GM10248 (cell line): ENCODE measurements at regions not wholly inside any gene's neighbourhood (a gene's known extent, or its start where the extent isn't known, plus 50 kb on each side); places are given as distances from the start of the nearest gene placed in this dataset.

Experiments used
- CTCF ChIA-PET: fragments of 300-600 bp; sonication (Branson Sonifier 250); formaldehyde crosslinking; extraction: SDS; loops from one replicate; lab custom pipeline; 2021; ENCODE audit warnings: antibody characterized with exemption; lab: Yijun Ruan, JAX
- POLR2A ChIA-PET: fragments of 350-650 bp; sonication (Branson Sonifier 250); formaldehyde crosslinking; extraction: SDS; loops from one replicate; lab custom pipeline; 2020; ENCODE audit warnings: antibody characterized with exemption; lab: Yijun Ruan, JAX
- DNase-seq: peaks from one replicate; pipeline ENCODE4 v3.0.0; 2012; ENCODE audit errors: extremely low spot score
- TF ChIP-seq, protein P1 (sequence below): IDR thresholded peaks from 2 replicates; pipeline ENCODE4 v1.5.1; 2012; ENCODE audit warnings: mild to moderate bottlenecking, low read depth; ENCODE audit errors: extremely low read depth, missing control alignments, control extremely low read depth

DNA sequence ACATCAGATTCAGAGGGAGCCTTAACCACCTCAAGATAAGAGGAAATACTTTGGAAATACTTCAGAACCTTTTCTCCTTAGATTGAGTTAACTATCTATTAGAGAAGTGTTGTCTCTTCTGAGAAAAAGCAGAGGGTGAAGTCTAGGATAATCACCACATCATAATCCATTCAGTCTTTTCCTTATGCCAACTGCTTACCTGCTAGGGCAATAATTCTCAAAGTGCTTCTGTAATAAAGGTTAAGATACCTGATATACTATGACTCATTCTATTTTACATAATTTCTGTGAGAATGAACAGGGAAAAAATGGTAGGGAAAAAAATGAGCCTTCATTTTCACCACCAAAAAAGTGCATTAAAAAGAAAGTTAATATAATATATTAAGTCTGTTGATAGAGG is 70.1 kb upstream of the LOC128125822 start:
- ChIA-PET POLR2A (interaction anchor here (0.5 kb wide), 1 partner anchor 149 kb away, joined by 6 read pairs; no protein-coding TSS in a partner anchor), CTCF (interaction anchor here (0.9 kb wide), 1 partner anchor 149 kb away, joined by 3 read pairs; no protein-coding TSS in a partner anchor)
- TF ChIP-seq, protein P1, sequence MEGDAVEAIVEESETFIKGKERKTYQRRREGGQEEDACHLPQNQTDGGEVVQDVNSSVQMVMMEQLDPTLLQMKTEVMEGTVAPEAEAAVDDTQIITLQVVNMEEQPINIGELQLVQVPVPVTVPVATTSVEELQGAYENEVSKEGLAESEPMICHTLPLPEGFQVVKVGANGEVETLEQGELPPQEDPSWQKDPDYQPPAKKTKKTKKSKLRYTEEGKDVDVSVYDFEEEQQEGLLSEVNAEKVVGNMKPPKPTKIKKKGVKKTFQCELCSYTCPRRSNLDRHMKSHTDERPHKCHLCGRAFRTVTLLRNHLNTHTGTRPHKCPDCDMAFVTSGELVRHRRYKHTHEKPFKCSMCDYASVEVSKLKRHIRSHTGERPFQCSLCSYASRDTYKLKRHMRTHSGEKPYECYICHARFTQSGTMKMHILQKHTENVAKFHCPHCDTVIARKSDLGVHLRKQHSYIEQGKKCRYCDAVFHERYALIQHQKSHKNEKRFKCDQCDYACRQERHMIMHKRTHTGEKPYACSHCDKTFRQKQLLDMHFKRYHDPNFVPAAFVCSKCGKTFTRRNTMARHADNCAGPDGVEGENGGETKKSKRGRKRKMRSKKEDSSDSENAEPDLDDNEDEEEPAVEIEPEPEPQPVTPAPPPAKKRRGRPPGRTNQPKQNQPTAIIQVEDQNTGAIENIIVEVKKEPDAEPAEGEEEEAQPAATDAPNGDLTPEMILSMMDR = no peak
- no peak for DNase-seq

DNA sequence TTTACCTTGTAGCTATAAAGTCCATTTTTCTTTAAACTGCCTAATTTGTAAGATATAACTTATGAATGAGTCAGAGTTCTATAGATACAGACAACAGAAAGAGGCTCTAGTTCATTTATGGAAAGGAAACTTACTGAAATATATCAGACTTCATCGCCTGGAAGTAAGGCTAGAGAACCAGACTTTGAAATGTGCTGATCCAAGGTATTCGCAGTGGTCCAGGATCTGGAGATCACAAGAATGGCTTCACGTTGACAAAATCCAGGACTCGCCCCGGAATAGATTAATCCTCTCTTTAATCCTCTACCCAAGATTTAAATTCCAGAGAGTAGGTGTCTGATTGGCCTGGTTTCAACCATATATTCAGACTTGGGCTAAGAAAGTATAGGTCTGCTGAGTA is 69.1 kb upstream of the LOC128125822 start:
- POLR2A ChIA-PET = no interaction called here
- CTCF ChIA-PET = no interaction called here
- DNase-seq = no peak
- TF ChIP-seq, protein P1 = no peak

DNA sequence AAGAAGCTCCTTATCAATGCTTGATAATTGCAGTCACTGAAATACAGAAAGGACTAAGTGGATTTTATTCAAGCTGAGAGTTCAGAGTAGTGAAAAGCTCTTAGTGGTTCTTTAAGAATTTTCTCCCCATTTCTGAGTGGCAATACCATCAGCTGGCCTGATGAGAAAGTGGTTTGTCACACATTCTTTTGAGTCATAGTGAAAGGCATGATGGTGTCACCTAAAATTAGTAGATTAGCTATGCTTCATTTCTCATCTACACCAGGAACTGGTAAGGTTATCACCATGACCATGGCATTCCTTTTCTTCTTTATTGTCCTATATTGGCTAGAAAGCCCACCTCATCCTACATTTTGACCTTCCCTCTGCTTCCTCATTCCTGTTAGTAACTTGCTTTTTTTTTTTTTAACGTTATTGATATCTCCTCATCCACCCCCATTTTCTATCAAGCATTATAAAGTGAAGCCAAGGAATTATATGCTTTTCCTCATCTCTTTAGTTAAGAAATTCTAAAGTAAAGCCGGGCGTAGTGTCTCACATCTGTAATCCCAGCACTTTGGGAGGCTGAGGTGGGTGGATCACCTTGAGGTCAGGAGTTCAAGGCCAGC is 67.4 kb upstream of the LOC128125822 start:
- TF ChIP-seq, protein P1 = no peak

DNA sequence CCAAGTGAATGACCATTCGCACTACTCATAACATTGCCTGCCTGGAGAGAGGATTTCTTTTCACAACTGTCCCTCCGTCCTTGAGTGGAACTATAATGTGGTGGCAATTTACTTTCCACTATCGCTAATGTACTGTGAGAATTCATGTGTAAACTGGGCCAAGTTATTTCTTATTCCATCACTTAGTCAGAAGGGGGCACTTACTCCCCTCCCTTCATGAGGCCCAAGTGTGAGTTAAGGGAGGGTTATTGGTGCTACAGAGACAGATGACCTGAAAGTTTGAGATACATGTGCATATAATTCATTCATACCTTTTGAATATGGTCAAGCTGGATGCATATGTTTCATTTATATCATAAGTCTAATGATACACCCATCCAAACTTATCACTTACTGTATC is 65.2 kb upstream of the LOC128125822 start:
- DNase-seq = no peak
- POLR2A ChIA-PET = no interaction called here
- TF ChIP-seq, protein P1 = peak; percentile 3
- CTCF ChIA-PET = interaction anchor here (2.0 kb wide), 1 partner anchor 67 kb away, joined by 7 read pairs; no protein-coding TSS in a partner anchor

More for the DNA sequence above, 67.4 kb upstream of the LOC128125822 start:
- peak; percentile 76 for DNase-seq
- POLR2A ChIA-PET = interaction anchor here (0.6 to 1.0 kb wide), 2 partner anchors 28 to 68 kb away, joined by 4 to 5 read pairs; no protein-coding TSS in a partner anchor
- CTCF ChIA-PET = interaction anchor here (0.8 to 1.3 kb wide), 7 partner anchors 12 to 130 kb away, joined by 3 to 4 read pairs (median 4); no protein-coding TSS in a partner anchor

DNA sequence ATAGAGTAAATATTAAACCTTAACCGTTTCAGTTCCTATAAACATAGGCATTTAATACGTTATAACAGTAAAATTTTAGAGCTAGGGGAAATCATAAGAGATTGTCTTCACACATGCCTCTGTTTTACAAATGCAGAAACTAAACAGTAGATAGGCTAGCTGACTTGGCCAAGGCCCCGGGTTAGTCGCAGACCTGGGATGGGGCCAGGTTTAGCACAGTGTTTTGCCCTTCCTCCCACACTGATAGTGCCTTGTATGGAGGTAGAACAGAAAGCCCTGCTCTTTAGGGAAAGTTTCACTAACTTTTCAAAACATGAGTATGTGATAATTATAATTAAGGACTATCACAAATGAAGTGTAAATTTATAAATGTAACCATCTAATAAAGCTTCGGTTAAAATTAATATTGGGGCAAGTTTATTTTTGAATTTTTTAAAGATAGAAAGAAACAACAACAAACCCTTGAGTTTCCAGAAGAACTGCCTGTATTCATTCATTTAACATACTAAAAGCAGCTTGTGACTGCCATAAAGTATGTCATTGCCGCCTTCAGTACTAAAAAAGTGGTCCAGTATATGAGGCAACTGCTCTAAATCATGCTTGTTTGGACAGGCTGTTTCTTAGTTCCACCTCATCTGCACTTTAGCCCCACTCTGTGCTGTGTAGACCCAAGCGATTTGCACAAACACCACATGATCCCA is 62.5 kb upstream of the LOC128125822 start:
- DNase-seq = no peak
- ChIA-PET CTCF (interaction anchor here (1.2 kb wide), 2 partner anchors 10 to 88 kb away, joined by 3 read pairs; no protein-coding TSS in a partner anchor), POLR2A (no interaction called here)
- TF ChIP-seq, protein P1 = no peak

DNA sequence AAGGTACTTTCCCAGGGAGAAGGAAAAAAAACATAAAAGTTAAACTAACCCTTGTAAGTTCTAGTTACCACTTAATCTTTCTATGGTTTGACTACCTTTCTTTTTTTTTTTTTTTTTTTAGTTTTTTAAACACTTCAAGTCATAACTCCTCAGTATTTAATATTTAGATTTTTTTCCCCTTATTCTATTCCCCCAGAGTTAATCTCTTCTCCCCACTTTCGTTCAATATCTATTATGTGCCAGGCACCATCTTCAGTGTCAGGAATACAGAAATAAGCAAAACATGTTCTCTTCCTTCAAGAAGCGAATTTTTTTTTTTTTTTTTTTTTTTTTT is 62.0 kb upstream of the LOC128125822 start:
- no peak for DNase-seq
- POLR2A ChIA-PET = no interaction called here
- TF ChIP-seq, protein P1 = no peak
- CTCF ChIA-PET = interaction anchor here (1.2 kb wide), 2 partner anchors 11 to 88 kb away, joined by 3 read pairs; no protein-coding TSS in a partner anchor
